HEK293 (cell line): ENCODE measurements at regions not wholly inside any gene's neighbourhood (a gene's known extent, or its start where the extent isn't known, plus 50 kb on each side); places are given as distances from the start of the nearest gene placed in this dataset.

Experiments used
- CTCF ChIA-PET: fragments of 350-600 bp; formaldehyde crosslinking; extraction: SDS; loops from one replicate; lab custom pipeline; 2021; ENCODE audit warnings: antibody characterized with exemption; lab: Yijun Ruan, JAX
- POLR2A ChIA-PET: fragments of 300-600 bp; formaldehyde crosslinking; extraction: SDS; loops from one replicate; lab custom pipeline; 2020; ENCODE audit warnings: antibody characterized with exemption, inconsistent platforms; lab: Yijun Ruan, JAX
- H3K27ac ChIP-seq: fragments of 200-500 bp; sonication (Bioruptor generic); 2 replicates; pipeline ENCODE4 v1.5.1; 2014; ENCODE audit warnings: low read depth, low read length, control low read depth, inconsistent platforms; ENCODE audit errors: extremely low read depth
- H3K36me3 ChIP-seq, 2 experiments: fragments of 200-500 bp in 1 of 2; sonication (Bioruptor generic) in 1 of 2; 1 replicate in 1 of 2; 2 replicates in 1 of 2; pipeline ENCODE4 v1.5.1; 2014 to 2017; ENCODE audit warnings: inconsistent platforms in 2 of 2, low read length in 2 of 2; ENCODE audit not compliant: control insufficient read depth in 2 of 2, insufficient read depth in 1 of 2
- H3K4me1 ChIP-seq: fragments of 200-500 bp; sonication (Bioruptor generic); 2 replicates; pipeline ENCODE4 v1.5.1; 2014; ENCODE audit warnings: mild to moderate bottlenecking, low read length, inconsistent platforms; ENCODE audit not compliant: control insufficient read depth, insufficient read depth
- H3K4me3 ChIP-seq: 2 replicates; pipeline ENCODE4 v1.5.1; 2011; ENCODE audit warnings: low read depth, mild to moderate bottlenecking, control low read depth, low read length, moderate library complexity
- H3K9me3 ChIP-seq: fragments of 200-500 bp; sonication (Bioruptor generic); 2 replicates; pipeline ENCODE4 v1.5.1; 2014; ENCODE audit warnings: low read depth, low read length, inconsistent platforms; ENCODE audit not compliant: control insufficient read depth, insufficient read depth
- HOXA7 ChIP-seq: sonication (generic); formaldehyde crosslinking; IDR thresholded peaks from 2 replicates; pipeline ENCODE4 v1.8.1; 2022; ENCODE audit warnings: missing genetic modification reagents, borderline replicate concordance
- HOXD13 ChIP-seq: sonication (generic); formaldehyde crosslinking; IDR thresholded peaks from 2 replicates; pipeline ENCODE4 v1.8.0; 2022; ENCODE audit warnings: missing genetic modification reagents, borderline replicate concordance
- KLF8 ChIP-seq: fragments of 450-650 bp; formaldehyde crosslinking; IDR thresholded peaks from 2 replicates; pipeline ENCODE4 v1.5.1; 2016; ENCODE audit warnings: missing biosample characterization, missing genetic modification characterization
- OVOL3 ChIP-seq: fragments of 450-650 bp; formaldehyde crosslinking; IDR thresholded peaks from 2 replicates; pipeline ENCODE4 v1.5.1; 2016; ENCODE audit warnings: missing biosample characterization, missing genetic modification characterization
- PRDM10 ChIP-seq: fragments of 450-650 bp; formaldehyde crosslinking; IDR thresholded peaks from 2 replicates; pipeline ENCODE4 v1.5.1; 2016; ENCODE audit warnings: missing biosample characterization, missing genetic modification characterization
- REPIN1 ChIP-seq: fragments of 450-650 bp; formaldehyde crosslinking; IDR thresholded peaks from 2 replicates; pipeline ENCODE4 v1.5.1; 2017; ENCODE audit warnings: missing biosample characterization, missing genetic modification characterization, low read depth
- TRIM28 ChIP-seq: IDR thresholded peaks from 2 replicates; pipeline ENCODE4 v1.6.1; 2011; ENCODE audit warnings: low read length, control low read depth, borderline replicate concordance
- WT1 ChIP-seq: fragments of 450-650 bp; formaldehyde crosslinking; IDR thresholded peaks from 2 replicates; pipeline ENCODE4 v1.5.1; 2016; ENCODE audit warnings: missing biosample characterization, missing genetic modification characterization
- ZBTB17 ChIP-seq: fragments of 450-650 bp; formaldehyde crosslinking; IDR thresholded peaks from 2 replicates; pipeline ENCODE4 v1.5.1; 2016; ENCODE audit warnings: missing biosample characterization, missing genetic modification characterization
- ZBTB44 ChIP-seq: fragments of 450-650 bp; IDR thresholded peaks from 2 replicates; pipeline ENCODE4 v1.5.1; 2018; ENCODE audit warnings: missing biosample characterization, mild to moderate bottlenecking, missing genetic modification characterization
- ZBTB48 ChIP-seq: fragments of 450-650 bp; formaldehyde crosslinking; IDR thresholded peaks from 2 replicates; pipeline ENCODE4 v1.5.1; 2016; ENCODE audit warnings: missing biosample characterization, missing genetic modification characterization
- ZBTB49 ChIP-seq: fragments of 450-650 bp; formaldehyde crosslinking; IDR thresholded peaks from 2 replicates; pipeline ENCODE4 v1.5.1; 2016; ENCODE audit warnings: missing biosample characterization, missing genetic modification characterization, low read depth
- ZNF16 ChIP-seq: fragments of 450-650 bp; formaldehyde crosslinking; IDR thresholded peaks from 2 replicates; pipeline ENCODE4 v1.5.1; 2016; ENCODE audit warnings: low read depth, missing biosample characterization, missing genetic modification characterization
- ZNF19 ChIP-seq: fragments of 450-650 bp; formaldehyde crosslinking; IDR thresholded peaks from 2 replicates; pipeline ENCODE4; 2016; ENCODE audit warnings: missing biosample characterization, missing genetic modification characterization, low read depth
- ZNF202 ChIP-seq: fragments of 450-650 bp; formaldehyde crosslinking; IDR thresholded peaks from 2 replicates; pipeline ENCODE4 v1.5.1; 2016; ENCODE audit warnings: missing biosample characterization, missing genetic modification characterization, borderline replicate concordance
- ZNF211 ChIP-seq: fragments of 450-650 bp; formaldehyde crosslinking; IDR thresholded peaks from 2 replicates; pipeline ENCODE4 v1.5.1; 2016; ENCODE audit warnings: low read depth, missing biosample characterization, missing genetic modification characterization
- ZNF23 ChIP-seq: fragments of 450-650 bp; formaldehyde crosslinking; IDR thresholded peaks from 2 replicates; pipeline ENCODE4 v1.5.1; 2016; ENCODE audit warnings: missing biosample characterization, missing genetic modification characterization, borderline replicate concordance
- ZNF302 ChIP-seq: fragments of 450-650 bp; formaldehyde crosslinking; IDR thresholded peaks from 2 replicates; pipeline ENCODE4 v1.5.1; 2016; ENCODE audit warnings: missing biosample characterization, missing genetic modification characterization, low read depth
- ZNF514 ChIP-seq: fragments of 450-650 bp; formaldehyde crosslinking; IDR thresholded peaks from 2 replicates; pipeline ENCODE4 v1.5.1; 2016; ENCODE audit warnings: missing biosample characterization, missing genetic modification characterization
- ZNF548 ChIP-seq: fragments of 450-650 bp; formaldehyde crosslinking; IDR thresholded peaks from 2 replicates; pipeline ENCODE4 v1.5.1; 2016; ENCODE audit warnings: missing biosample characterization, missing genetic modification characterization
- ZNF558 ChIP-seq: fragments of 450-650 bp; formaldehyde crosslinking; IDR thresholded peaks from 2 replicates; pipeline ENCODE4 v1.5.1; 2016; ENCODE audit warnings: missing biosample characterization, missing genetic modification characterization
- ZNF571 ChIP-seq: fragments of 450-650 bp; formaldehyde crosslinking; IDR thresholded peaks from 2 replicates; pipeline ENCODE4 v1.5.0; 2017; ENCODE audit warnings: missing biosample characterization, missing genetic modification characterization
- ZNF621 ChIP-seq: fragments of 450-650 bp; formaldehyde crosslinking; IDR thresholded peaks from 2 replicates; pipeline ENCODE4 v1.5.1; 2017; ENCODE audit warnings: missing biosample characterization, missing genetic modification characterization
- ZNF629 ChIP-seq: fragments of 450-650 bp; formaldehyde crosslinking; IDR thresholded peaks from 2 replicates; pipeline ENCODE4 v1.5.1; 2017; ENCODE audit warnings: missing biosample characterization, missing genetic modification characterization
- ZNF704 ChIP-seq: fragments of 450-650 bp; formaldehyde crosslinking; IDR thresholded peaks from 2 replicates; pipeline ENCODE4 v1.5.1; 2016; ENCODE audit warnings: missing biosample characterization, missing genetic modification characterization
- ZSCAN16 ChIP-seq: fragments of 450-650 bp; formaldehyde crosslinking; IDR thresholded peaks from 2 replicates; pipeline ENCODE4 v1.5.1; 2016; ENCODE audit warnings: missing biosample characterization, missing genetic modification characterization
- ZSCAN4 ChIP-seq: fragments of 450-650 bp; formaldehyde crosslinking; IDR thresholded peaks from 2 replicates; pipeline ENCODE4 v1.5.1; 2017; ENCODE audit warnings: missing biosample characterization, missing genetic modification characterization

GRCh38 chr14:22487401-22487800 lies 101.6 kb downstream of the DAD1 start (continued):
- TF ChIP-seq ZSCAN4 (tag by site-specific recombination), result no peak
- no peak for TF ChIP-seq WT1 (tag by site-specific recombination)
- no peak for TF ChIP-seq ZNF211 (tag by site-specific recombination)

GRCh38 chr14:22486675-22487074 lies 102.3 kb downstream of the DAD1 start:
- CTCF ChIA-PET, result interaction anchor here (0.7 kb wide), 1 partner anchor 164 kb away, joined by 4 read pairs; no protein-coding TSS in a partner anchor
- no peaks in the 10 kb centered on the region for H3K9me3 ChIP-seq
- TF ChIP-seq ZNF629 (tag by site-specific recombination) (no peak), ZNF621 (tag by site-specific recombination) (no peak), ZSCAN16 (no peak), ZNF558 (tag by site-specific recombination) (no peak), ZBTB17 (tag by site-specific recombination) (no peak), ZNF514 (tag by site-specific recombination) (no peak), REPIN1 (tag by site-specific recombination) (no peak), ZNF302 (no peak), ZNF202 (tag by site-specific recombination) (no peak), ZNF571 (tag by site-specific recombination) (no peak), ZBTB49 (tag by site-specific recombination) (no peak), ZNF16 (no peak), PRDM10 (tag by site-specific recombination) (no peak), ZNF548 (tag by site-specific recombination) (no peak), ZBTB48 (tag by site-specific recombination) (no peak)
- 0 out of 2 replicates have a peak, but pooled peaks cover 2% of the 10 kb centered on the region for H3K4me1 ChIP-seq
- POLR2A ChIA-PET, result no interaction called here
- H3K36me3 ChIP-seq, result no peaks in the 10 kb centered on the region
- H3K27ac ChIP-seq, result no peak overlapping the region
- H3K4me3 ChIP-seq, result no peak overlapping the region

- 0 out of 2 replicates have a peak, but pooled peaks cover 2% of the 10 kb centered on the region for H3K4me1 ChIP-seq
- no peaks in the 10 kb centered on the region for H3K36me3 ChIP-seq
- no peak overlapping the region for H3K27ac ChIP-seq
- POLR2A ChIA-PET, result no interaction called here
- H3K9me3 ChIP-seq, result no peaks in the 10 kb centered on the region
- CTCF ChIA-PET, result interaction anchor here (0.6 kb wide), 1 partner anchor 97 kb away, joined by 3 read pairs; no protein-coding TSS in a partner anchor
- no peak overlapping the region for H3K4me3 ChIP-seq
- TF ChIP-seq TRIM28 (no peak), HOXA7 (CRISPR knock-in tag) (no peak), ZNF704 (tag by site-specific recombination) (no peak), ZNF23 (tag by site-specific recombination) (no peak), ZNF19 (tag by site-specific recombination) (no peak), HOXD13 (CRISPR knock-in tag) (no peak), ZBTB44 (tag by site-specific recombination) (no peak), OVOL3 (no peak), KLF8 (tag by site-specific recombination) (no peak)
Observed at GRCh38 chr14:22485649-22486048, 103.4 kb downstream of the DAD1 start.
